ENCODE measurements at regions not wholly inside any gene's neighbourhood (a gene's known extent, or its start where the extent isn't known, plus 50 kb on each side); places are given as distances from the start of the nearest gene placed in this dataset.
"Not testable (repeated sequence)": the region's sequence is repeated elsewhere in the genome, so short reads cannot be mapped to it uniquely, and the experiment has no call there.

DNA sequence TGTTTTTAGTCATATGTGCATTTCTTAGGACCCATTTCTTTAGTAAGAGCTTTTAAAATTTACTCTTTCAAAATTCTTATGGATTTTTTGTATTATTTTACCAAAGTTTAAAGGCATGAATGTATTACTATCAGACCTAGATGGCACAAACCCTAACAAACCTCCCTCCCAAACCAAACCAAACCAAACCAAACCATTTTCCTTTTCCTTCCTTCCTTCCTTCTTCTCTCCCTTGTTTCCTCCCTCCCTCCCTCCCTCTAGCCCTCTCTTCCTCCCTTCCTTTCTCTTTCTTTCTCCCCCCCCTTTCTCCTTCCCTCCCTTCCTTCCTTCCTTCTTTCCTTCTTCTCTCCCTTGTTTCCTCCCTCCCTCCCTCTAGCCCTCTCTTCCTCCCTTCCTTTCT, 1001.8 kb upstream of the CITED2 start:
- no peak for TF ChIP-seq CTCF (IDR thresholded peaks at IDR 0.05; ENCODE audit: partially characterized antibody, unreplicated experiment)
- Mint-ChIP-seq H3K9me3 (ENCODE audit: unreplicated experiment) (no peaks in the 10 kb centered on the region), H3K4me3 (ENCODE audit: unreplicated experiment) (no peak overlapping the region), H3K4me1 (ENCODE audit: low read depth, unreplicated experiment) (peaks cover 1% of the 10 kb centered on the region), H3K27me3 (ENCODE audit: unreplicated experiment) (no peaks in the 10 kb centered on the region), H3K27ac (ENCODE audit: unreplicated experiment) (no peak overlapping the region), H3K36me3 (ENCODE audit: unreplicated experiment) (no peaks in the 10 kb centered on the region)
- DNase-seq, result no peak

DNA sequence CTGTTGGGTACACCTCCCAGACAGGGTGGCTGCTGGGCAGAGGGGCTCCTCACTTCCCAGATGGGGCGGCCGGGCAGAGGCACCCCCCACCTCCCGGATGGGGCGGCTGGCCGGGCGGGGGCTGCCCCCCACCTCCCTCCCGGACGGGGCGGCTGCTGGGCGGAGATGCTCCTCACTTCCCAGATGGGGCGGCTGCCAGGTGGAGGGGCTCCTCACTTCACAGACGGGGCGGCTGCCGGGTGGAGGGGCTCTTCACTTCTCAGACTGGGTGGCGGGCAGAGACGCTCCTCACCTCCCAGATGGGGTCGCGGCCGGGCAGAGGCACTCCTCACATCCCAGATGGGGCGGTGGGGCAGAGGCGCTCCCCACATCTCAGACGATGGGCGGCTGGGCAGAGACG, 999.3 kb upstream of the CITED2 start:
- DNase-seq; H3K9me3 Mint-ChIP-seq (ENCODE audit: unreplicated experiment); H3K4me3 Mint-ChIP-seq (ENCODE audit: unreplicated experiment); H3K27ac Mint-ChIP-seq (ENCODE audit: unreplicated experiment); H3K36me3 Mint-ChIP-seq (ENCODE audit: unreplicated experiment); H3K27me3 Mint-ChIP-seq (ENCODE audit: unreplicated experiment); H3K4me1 Mint-ChIP-seq (ENCODE audit: low read depth, unreplicated experiment): not testable (repeated sequence)

GRCh38 chr6:140372064-140372463, 997.6 kb upstream of the CITED2 start:
- Mint-ChIP-seq H3K27me3 (ENCODE audit: unreplicated experiment) (no peaks in the 10 kb centered on the region), H3K36me3 (ENCODE audit: unreplicated experiment) (no peaks in the 10 kb centered on the region), H3K27ac (ENCODE audit: unreplicated experiment) (no peak overlapping the region), H3K4me3 (ENCODE audit: unreplicated experiment) (no peak overlapping the region), H3K4me1 (ENCODE audit: low read depth, unreplicated experiment) (no peaks in the 10 kb centered on the region), H3K9me3 (ENCODE audit: unreplicated experiment) (no peaks in the 10 kb centered on the region)
- no peak for DNase-seq
- TF ChIP-seq CTCF (IDR thresholded peaks at IDR 0.05; ENCODE audit: partially characterized antibody, unreplicated experiment), result no peak

DNA sequence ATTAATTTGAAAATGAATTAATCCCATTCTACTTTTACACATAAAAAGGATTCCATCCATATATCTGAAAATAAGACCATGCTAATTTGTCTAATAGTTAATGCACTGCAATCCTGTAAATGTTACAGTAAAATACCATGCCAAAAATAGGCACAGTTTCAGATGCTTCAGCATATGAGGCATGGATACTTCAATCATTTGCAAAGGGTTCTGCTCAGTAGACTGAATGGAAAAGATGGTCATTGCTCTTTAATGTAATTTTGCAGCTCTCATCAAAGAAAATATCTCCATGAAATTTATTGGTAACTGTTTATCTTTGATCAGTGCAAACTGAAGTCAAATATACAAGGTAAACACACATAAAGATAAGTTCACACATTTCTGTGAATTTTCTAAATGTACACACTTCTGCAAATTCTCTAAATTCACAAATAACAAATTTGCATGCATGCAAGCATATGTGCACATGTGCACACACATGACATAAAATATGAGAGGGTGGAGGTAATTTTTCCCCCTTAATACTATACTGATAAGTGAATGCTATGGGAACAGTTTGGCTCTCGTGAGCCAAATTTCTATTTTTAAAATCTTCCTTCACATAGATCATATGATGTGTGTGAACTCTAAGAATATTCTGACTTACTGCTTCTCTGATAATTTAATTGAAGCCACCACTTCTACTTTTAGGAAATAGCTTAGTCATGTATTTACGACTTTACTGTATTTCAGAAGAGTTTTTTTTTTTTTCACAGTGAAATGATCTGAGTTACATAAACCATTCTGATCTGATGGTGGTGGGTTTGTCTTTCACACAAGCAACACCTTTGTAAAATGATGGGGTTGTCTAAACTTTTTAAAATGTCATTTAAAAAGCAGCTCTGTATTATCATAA, 996.8 kb upstream of the CITED2 start:
- Mint-ChIP-seq H3K27ac (ENCODE audit: unreplicated experiment) (no peak overlapping the region), H3K9me3 (ENCODE audit: unreplicated experiment) (no peaks in the 10 kb centered on the region), H3K36me3 (ENCODE audit: unreplicated experiment) (no peaks in the 10 kb centered on the region), H3K4me1 (ENCODE audit: low read depth, unreplicated experiment) (no peaks in the 10 kb centered on the region), H3K4me3 (ENCODE audit: unreplicated experiment) (no peak overlapping the region), H3K27me3 (ENCODE audit: unreplicated experiment) (no peaks in the 10 kb centered on the region)
- DNase-seq, result no peak
- TF ChIP-seq CTCF (IDR thresholded peaks at IDR 0.05; ENCODE audit: partially characterized antibody, unreplicated experiment), result no peak

DNA sequence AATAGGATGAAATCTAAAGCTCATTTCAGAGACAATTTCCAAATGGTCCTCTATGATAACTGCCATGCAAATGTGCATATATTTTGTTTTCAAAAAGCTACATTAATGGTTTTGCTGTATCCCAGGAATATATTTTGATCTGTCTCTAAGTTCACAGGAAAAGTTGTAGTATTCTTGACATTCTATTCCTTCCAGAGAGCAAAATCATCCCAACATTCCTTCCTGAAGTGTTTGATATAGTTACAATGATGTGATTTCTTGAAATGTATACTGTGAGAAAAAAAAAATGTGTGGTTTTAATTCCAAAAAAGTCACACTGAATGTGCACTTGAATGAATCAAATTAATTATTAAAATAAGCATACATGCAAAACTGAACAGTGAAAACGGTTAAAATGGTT, 996.0 kb upstream of the CITED2 start:
- Mint-ChIP-seq H3K27ac (ENCODE audit: unreplicated experiment) (no peak overlapping the region), H3K4me3 (ENCODE audit: unreplicated experiment) (no peak overlapping the region)
- no peak for TF ChIP-seq CTCF (IDR thresholded peaks at IDR 0.05; ENCODE audit: partially characterized antibody, unreplicated experiment)

More for the DNA sequence above, 996.0 kb upstream of the CITED2 start:
- no peak for DNase-seq
- H3K36me3 Mint-ChIP-seq (ENCODE audit: unreplicated experiment), result no peaks in the 10 kb centered on the region
- no peaks in the 10 kb centered on the region for H3K9me3 Mint-ChIP-seq (ENCODE audit: unreplicated experiment)
- no peaks in the 10 kb centered on the region for H3K27me3 Mint-ChIP-seq (ENCODE audit: unreplicated experiment)
- H3K4me1 Mint-ChIP-seq (ENCODE audit: low read depth, unreplicated experiment), result no peaks in the 10 kb centered on the region

All from glutamatergic neuron (in vitro differentiated cells).